ENCODE measurements at regions not wholly inside any gene's neighbourhood (a gene's known extent, or its start where the extent isn't known, plus 50 kb on each side); places are given as distances from the start of the nearest gene placed in this dataset.

- TF ChIP-seq CTCF (IDR thresholded peaks at IDR 0.05) (no peak), POLR2A (IDR thresholded peaks at IDR 0.05) (no peak)
Measured at GRCh38 chr18:75812761-75813160, 385.3 kb upstream of the SMIM21 start.

Measured in suprapubic skin (tissue), 3 donors.